HCT116 (cell line): ENCODE measurements at regions not wholly inside any gene's neighbourhood (a gene's known extent, or its start where the extent isn't known, plus 50 kb on each side); places are given as distances from the start of the nearest gene placed in this dataset.

ENCODE experiments used
- ATAC-seq: fragments of 200-7000 bp; cut with Tn5 transposase; 2 replicates; pipeline ENCODE4 v1.9.1; 2020; ENCODE audit warnings: mild to moderate bottlenecking, moderate library complexity
- BruUV-seq: library from RNA; stranded (reverse); fragments of 400-500 nt; replicated peaks from 2 replicates; lab custom pipeline; 2021; lab: Mats Ljungman, UMichigan
- CTCF ChIA-PET: fragments of 300-600 bp; sonication (Branson Sonifier 250); formaldehyde crosslinking; loops from one replicate; lab custom pipeline; 2021; ENCODE audit warnings: antibody characterized with exemption; lab: Charles Lee
- POLR2A ChIA-PET: fragments of 300-600, 350-600 bp; sonication (Branson Sonifier 250); formaldehyde crosslinking; loops from one replicate; lab custom pipeline; 2021; ENCODE audit warnings: antibody characterized with exemption; lab: Charles Lee
- RAD21 ChIA-PET, 2 experiments: fragments of 300-600 bp; sonication (Branson Sonifier 250); formaldehyde crosslinking; loops; one replicate each; lab custom pipeline; 2023; ENCODE audit warnings: low total read pairs in 2 of 2; ENCODE audit not compliant: uncharacterized antibody in 2 of 2, unreplicated experiment in 2 of 2, low non-redundant PET in 1 of 2; lab: Charles Lee
- DNase-seq: peaks from one replicate; pipeline ENCODE4 v3.0.0-alpha.2; 2010; ENCODE audit warnings: low read depth, low spot score
- H2AFZ ChIP-seq: fragments of 200-600 bp; shearing (Covaris generic), sonication (generic); 2 replicates; pipeline ENCODE4 v1.6.1; 2017; ENCODE audit warnings: low read depth, mixed run types, mixed read lengths, antibody characterized with exemption, low read length; ENCODE audit not compliant: poor library complexity, severe bottlenecking
- H3K27ac ChIP-seq: 2 replicates; pipeline ENCODE4 v1.5.1; 2012; ENCODE audit warnings: low read depth, low read length
- H3K27me3 ChIP-seq: fragments of 200-600 bp; sonication (generic); 2 replicates; pipeline ENCODE4 v1.6.1; 2016; ENCODE audit warnings: mixed run types, low read length, mixed read lengths; ENCODE audit not compliant: insufficient read depth
- H3K36me3 ChIP-seq, 2 experiments: fragments of 200-500 bp in 1 of 2; fragments of 200-600 bp in 1 of 2; sonication (Bioruptor generic) in 1 of 2; sonication (generic) in 1 of 2; 2 replicates each; pipeline versions ENCODE4 v1.5.1 to v1.6.1; 2014 to 2016; ENCODE audit warnings: low read length in 2 of 2, inconsistent platforms in 1 of 2, mixed read lengths in 1 of 2, mixed run types in 1 of 2; ENCODE audit not compliant: insufficient read depth in 2 of 2, control insufficient read depth in 1 of 2
- H3K4me1 ChIP-seq, 2 experiments: fragments of 200-600 bp in 1 of 2; sonication (generic) in 1 of 2; 2 replicates each; pipeline versions ENCODE4 v1.5.1 to v1.6.1; 2012 to 2017; ENCODE audit warnings: low read length in 2 of 2, inconsistent platforms in 1 of 2, mild to moderate bottlenecking in 1 of 2, mixed read lengths in 1 of 2, mixed run types in 1 of 2, moderate library complexity in 1 of 2; ENCODE audit not compliant: insufficient read depth in 2 of 2, control insufficient read depth in 1 of 2
- H3K4me2 ChIP-seq: fragments of 200-600 bp; sonication (generic); 2 replicates; pipeline ENCODE4 v1.6.1; 2017; ENCODE audit warnings: mixed run types, low read length, mixed read lengths
- H3K4me3 ChIP-seq, 2 experiments: fragments of 200-600 bp in 1 of 2; sonication (generic) in 1 of 2; replicated peaks in 1 of 2; 2 replicates each; pipeline ENCODE4 v1.5.1; 2011 to 2016; ENCODE audit warnings: low read length in 2 of 2, control low read depth in 1 of 2, low read depth in 1 of 2, mild to moderate bottlenecking in 1 of 2, mixed read lengths in 1 of 2, mixed run types in 1 of 2
- H3K79me2 ChIP-seq: fragments of 200-600 bp; sonication (generic); 2 replicates; pipeline ENCODE4 v1.6.1; 2017; ENCODE audit warnings: mild to moderate bottlenecking, mixed run types, low read length, moderate library complexity, mixed read lengths; ENCODE audit not compliant: insufficient read depth
- H3K9ac ChIP-seq: fragments of 200-600 bp; sonication (generic); 2 replicates; pipeline ENCODE4 v1.6.1; 2016; ENCODE audit warnings: low read length, mixed read lengths
- H3K9me2 ChIP-seq: fragments of 200-600 bp; sonication (generic), shearing (Covaris generic); 2 replicates; pipeline ENCODE4 v1.6.1; 2017; ENCODE audit warnings: mixed run types, mild to moderate bottlenecking, moderate library complexity; ENCODE audit not compliant: insufficient read depth
- H3K9me3 ChIP-seq, 2 experiments: fragments of 200-500 bp in 1 of 2; fragments of 200-600 bp in 1 of 2; sonication (Bioruptor generic) in 1 of 2; sonication (generic) in 1 of 2; 2 replicates each; pipeline ENCODE4 v1.6.1; 2014 to 2017; ENCODE audit warnings: low read length in 2 of 2, mixed read lengths in 2 of 2, inconsistent platforms in 1 of 2, low read depth in 1 of 2, mild to moderate bottlenecking in 1 of 2, mixed run types in 1 of 2, moderate library complexity in 1 of 2; ENCODE audit not compliant: control insufficient read depth in 1 of 2, insufficient read depth in 1 of 2
- H4K20me1 ChIP-seq: fragments of 200-600 bp; sonication (generic), shearing (Covaris generic); 2 replicates; pipeline ENCODE4 v1.6.1; 2017; ENCODE audit warnings: mixed run types, mild to moderate bottlenecking, moderate library complexity; ENCODE audit not compliant: insufficient read depth
- ATF3 ChIP-seq: IDR thresholded peaks from 2 replicates; pipeline ENCODE4 v1.6.1; 2012
- EGR1 ChIP-seq: IDR thresholded peaks from 2 replicates; pipeline ENCODE4 v1.6.1; 2012; ENCODE audit warnings: low read depth
- EZH2 ChIP-seq: fragments of 200-600 bp; sonication (generic); IDR thresholded peaks from 2 replicates; pipeline ENCODE4 v1.6.1; 2017; ENCODE audit warnings: antibody characterized with exemption, mixed run types
- EZH2phosphoT487 ChIP-seq: fragments of 200-600 bp; IDR thresholded peaks from 2 replicates; pipeline ENCODE4 v1.6.1; 2018; ENCODE audit warnings: antibody characterized with exemption, borderline replicate concordance
- FOSL1 ChIP-seq: IDR thresholded peaks from 2 replicates; pipeline ENCODE4 v1.6.1; 2012; ENCODE audit warnings: low read depth
- MAX ChIP-seq: IDR thresholded peaks from 2 replicates; pipeline ENCODE4 v1.6.1; 2012
- POLR2A ChIP-seq: IDR thresholded peaks from 2 replicates; pipeline ENCODE4 v1.7.0; 2011; ENCODE audit warnings: borderline replicate concordance; ENCODE audit not compliant: insufficient read depth, insufficient read length; ENCODE audit errors: extremely low read depth
- SIN3A ChIP-seq: IDR thresholded peaks from 2 replicates; pipeline ENCODE4 v1.6.1; 2012; ENCODE audit warnings: low read depth
- SP1 ChIP-seq: IDR thresholded peaks from 2 replicates; pipeline ENCODE4 v1.6.1; 2012; ENCODE audit warnings: low read depth
- SRF ChIP-seq: IDR thresholded peaks from 2 replicates; pipeline ENCODE4 v1.6.1; 2012; ENCODE audit warnings: low read depth
- TCF7L2 ChIP-seq: IDR thresholded peaks from 2 replicates; pipeline ENCODE4 v1.7.0; 2011; ENCODE audit warnings: borderline replicate concordance, inconsistent platforms; ENCODE audit not compliant: insufficient read depth, insufficient read length; ENCODE audit errors: extremely low read depth
- YY1 ChIP-seq: IDR thresholded peaks from 2 replicates; pipeline ENCODE4 v1.6.1; 2011; ENCODE audit warnings: low read length, low read depth, moderate library complexity, mild to moderate bottlenecking; ENCODE audit not compliant: insufficient replicate concordance; ENCODE audit errors: extremely low read depth
- ZFX ChIP-seq: fragments of 450-650 bp; IDR thresholded peaks from 2 replicates; pipeline ENCODE4 v1.6.1; 2017
- ZNF274 ChIP-seq: fragments of 200-500 bp; sonication (Bioruptor generic); IDR thresholded peaks from 2 replicates; pipeline ENCODE4 v1.6.1; 2014; ENCODE audit warnings: mild to moderate bottlenecking, low read depth, low read length, inconsistent platforms
- intact Hi-C: fragments of 100-400 bp; cut with micrococcal nuclease; formaldehyde crosslinking; loops from 2 replicates; pipeline ENCODE4 v1.10.0; 2022

GRCh38 chr4:124243671-124244366 lies 468.7 kb downstream of the ANKRD50 start:
- ATAC-seq: no peak
- no TSS peak for BruUV-seq
- Histone ChIP-seq H3K27ac (no peak overlapping the region), H3K4me2 (no peak overlapping the region), H3K4me3 (no peak overlapping the region), H3K9me2 (no peaks in the 10 kb centered on the region), H3K4me1 (no peaks in the 10 kb centered on the region), H3K79me2 (no peaks in the 10 kb centered on the region), H3K36me3 (no peaks in the 10 kb centered on the region), H3K27me3 (no peaks in the 10 kb centered on the region), H3K9ac (no peak overlapping the region), H2AFZ (no peak overlapping the region), H3K9me3 (no peaks in the 10 kb centered on the region), H4K20me1 (no peaks in the 10 kb centered on the region)
- POLR2A ChIA-PET: no interaction called here
- TF ChIP-seq POLR2A (no peak), TCF7L2 (no peak), SP1 (no peak), EGR1 (no peak), SIN3A (no peak), EZH2 (no peak), YY1 (no peak), ATF3 (no peak), ZNF274 (no peak), EZH2phosphoT487 (no peak), FOSL1 (no peak), ZFX (no peak), SRF (no peak), MAX (no peak)
- RAD21 ChIA-PET: no interaction called here
- intact Hi-C loops: no loop called here
- DNase-seq: no peak
- CTCF ChIA-PET: no interaction called here
